AG09319 (cell line): ENCODE measurements at regions not wholly inside any gene's neighbourhood (a gene's known extent, or its start where the extent isn't known, plus 50 kb on each side); places are given as distances from the start of the nearest gene placed in this dataset.

ENCODE experiments used
- DNase-seq: peaks from one replicate; pipeline ENCODE4 v3.0.0-alpha.2; 2010; ENCODE audit warnings: low read depth; ENCODE audit errors: extremely low read depth
- CTCF ChIP-seq: IDR thresholded peaks from 2 replicates; pipeline ENCODE4 v1.5.1; 2011; ENCODE audit warnings: low read depth, mild to moderate bottlenecking, inconsistent platforms, low read length, moderate library complexity

GRCh38 chr5:159547466-159548195 is 217.3 kb upstream of the IL12B start:
- TF ChIP-seq CTCF: no peak
- DNase-seq: no peak

GRCh38 chr5:159548517-159548916 is 218.2 kb upstream of the IL12B start:
- no peak for TF ChIP-seq CTCF
- no peak for DNase-seq

GRCh38 chr5:159549046-159549445 is 218.8 kb upstream of the IL12B start:
- no peak for TF ChIP-seq CTCF
- no peak for DNase-seq

GRCh38 chr5:159550951-159551350 is 220.7 kb upstream of the IL12B start:
- DNase-seq: no peak
- no peak for TF ChIP-seq CTCF

- DNase-seq: no peak
- no peak for TF ChIP-seq CTCF
Observed at GRCh38 chr5:159552751-159553150, 222.5 kb upstream of the IL12B start.

- no peak for DNase-seq
- TF ChIP-seq CTCF: no peak
Observed at GRCh38 chr5:159553792-159554191, 223.5 kb upstream of the IL12B start.

- no peak for TF ChIP-seq CTCF
- no peak for DNase-seq
Observed at GRCh38 chr5:159555084-159555483, 224.8 kb upstream of the IL12B start.
